Spleen (tissue), 7 donors: ENCODE measurements at regions not wholly inside any gene's neighbourhood (a gene's known extent, or its start where the extent isn't known, plus 50 kb on each side); places are given as distances from the start of the nearest gene placed in this dataset.
"Not testable (repeated sequence)": the region's sequence is repeated elsewhere in the genome, so short reads cannot be mapped to it uniquely, and the experiment has no call there.

Source experiments
- CTCF ChIP-seq, 11 experiments: fragments of 200-600 bp in 7 of 11; fragments of 450-650 bp in 4 of 11; sonication (generic) in 4 of 11; IDR thresholded peaks in 8 of 11; conservative IDR thresholded peaks in 3 of 11; 1 replicate in 7 of 11; 2 replicates in 4 of 11; pipeline versions ENCODE4 v1.4.0 to v1.8.0; 2016 to 2021; ENCODE audit warnings: antibody characterized with exemption in 11 of 11, inconsistent platforms in 4 of 11, mild to moderate bottlenecking in 1 of 11
- POLR2A ChIP-seq, 3 donors: fragments of 450-650 bp; IDR thresholded peaks; one replicate each; pipeline ENCODE4 v1.5.1; 2017; ENCODE audit warnings: antibody characterized with exemption in 3 of 3, mild to moderate bottlenecking in 1 of 3
- donor health status: DM: no; HTN: no; CAD: no; lungs with moderate emphysema.
- donor health status: DM: no; HTN: no; CAD: no.
- donor health status: DM: no; HTN: no; CAD: no.

GRCh38 chr7:65199221-65199620 lies 174.4 kb upstream of the ZNF92 start:
- not testable (repeated sequence) for TF ChIP-seq POLR2A (IDR thresholded peaks at IDR 0.05); CTCF (IDR thresholded peaks at IDR 0.05 in 8 of 11, conservative IDR thresholded peaks at IDR 0.05 in 3 of 11)
